ENCODE measurements at regions not wholly inside any gene's neighbourhood (a gene's known extent, or its start where the extent isn't known, plus 50 kb on each side); places are given as distances from the start of the nearest gene placed in this dataset.
A peak's percentile ranks its signal among the peaks of the same experiment; 100 is the strongest.

- Histone ChIP-seq H3K27me3 (ENCODE audit: control insufficient read depth, low read length) (no peaks in the 10 kb centered on the region), H4K20me1 (ENCODE audit: control insufficient read depth, insufficient read depth, low read depth, low read length) (no peaks in the 10 kb centered on the region), H3K9me2 (replicated peaks; ENCODE audit: control insufficient read depth, low read length) (no peaks in the 10 kb centered on the region), H3K4me1 (ENCODE audit: control insufficient read depth, low read length) (peaks cover 96% of the 10 kb centered on the region), H3K4me2 (ENCODE audit: low read length) (peak overlapping the region; percentile 73), H3F3A (ENCODE audit: control insufficient read depth, insufficient read depth) (peaks cover 22% of the 10 kb centered on the region), H3K4me3 (ENCODE audit: low read length) (peak overlapping the region; percentile 64), H3K9me3 (ENCODE audit: control insufficient read depth, insufficient read depth, low read length) (no peaks in the 10 kb centered on the region; the same call in 1 of the 2 replicates), H3K79me2 (ENCODE audit: control insufficient read depth, low read length) (no peaks in the 10 kb centered on the region), H3K27ac (ENCODE audit: low read depth, low read length) (peak overlapping the region; percentile 97), H3K36me3 (ENCODE audit: control insufficient read depth, low read length) (peaks cover 25% of the 10 kb centered on the region)
- TF ChIP-seq CTCF (IDR thresholded peaks at IDR 0.05; ENCODE audit: low read depth, low read length, poor library complexity, severe bottlenecking), result no peak
- TF ChIP-seq EZH2phosphoT487 (IDR thresholded peaks at IDR 0.05; ENCODE audit: borderline replicate concordance, low read length), result no peak
Observed at GRCh38 chr10:88107296-88108097, 244.1 kb downstream of the PTEN start.

- H4K20me1 ChIP-seq (ENCODE audit: control insufficient read depth, insufficient read depth, low read depth, low read length), result no peaks in the 10 kb centered on the region
- no peaks in the 10 kb centered on the region for H3K9me2 ChIP-seq (replicated peaks; ENCODE audit: control insufficient read depth, low read length)
- H3K4me3 ChIP-seq (ENCODE audit: low read length), result peak overlapping the region; percentile 64
- no peak for TF ChIP-seq EZH2phosphoT487 (IDR thresholded peaks at IDR 0.05; ENCODE audit: borderline replicate concordance, low read length)
- TF ChIP-seq CTCF (IDR thresholded peaks at IDR 0.05; ENCODE audit: low read depth, low read length, poor library complexity, severe bottlenecking), result peak; percentile 66
- H3F3A ChIP-seq (ENCODE audit: control insufficient read depth, insufficient read depth), result peaks cover 22% of the 10 kb centered on the region
- no peaks in the 10 kb centered on the region; the same call in 1 of the 2 replicates for H3K9me3 ChIP-seq (ENCODE audit: control insufficient read depth, insufficient read depth, low read length)
- H3K79me2 ChIP-seq (ENCODE audit: control insufficient read depth, low read length), result no peaks in the 10 kb centered on the region
- no peaks in the 10 kb centered on the region for H3K27me3 ChIP-seq (ENCODE audit: control insufficient read depth, low read length)
- peak overlapping the region; percentile 73 for H3K4me2 ChIP-seq (ENCODE audit: low read length)
- H3K27ac ChIP-seq (ENCODE audit: low read depth, low read length), result peak overlapping the region; percentile 97
- peaks cover 98% of the 10 kb centered on the region for H3K4me1 ChIP-seq (ENCODE audit: control insufficient read depth, low read length)
- peaks cover 29% of the 10 kb centered on the region for H3K36me3 ChIP-seq (ENCODE audit: control insufficient read depth, low read length)
Observed at GRCh38 chr10:88108115-88108610, 244.7 kb downstream of the PTEN start.

DNA sequence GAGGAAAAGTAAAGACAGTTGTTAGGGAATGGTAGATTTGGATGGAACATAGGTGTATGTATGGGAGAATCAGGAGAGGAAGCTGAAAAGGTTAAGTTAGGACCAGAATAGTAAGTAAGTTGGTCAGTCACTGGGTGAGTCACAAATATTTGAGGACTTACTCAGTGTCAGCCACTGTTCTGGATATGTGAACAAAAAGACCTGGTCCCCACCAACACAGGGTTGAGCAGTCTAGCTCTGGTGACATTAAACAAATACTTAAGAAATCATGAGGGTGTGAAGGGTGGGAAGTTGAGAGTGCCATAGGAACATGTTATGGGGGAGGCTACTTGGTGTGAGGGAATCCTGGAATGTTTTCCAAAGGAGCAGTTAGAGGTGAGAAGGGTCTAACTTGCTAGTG, 246.9 kb downstream of the PTEN start:
- TF ChIP-seq CTCF (IDR thresholded peaks at IDR 0.05; ENCODE audit: low read depth, low read length, poor library complexity, severe bottlenecking) (no peak), EZH2phosphoT487 (IDR thresholded peaks at IDR 0.05; ENCODE audit: borderline replicate concordance, low read length) (no peak)
- H3K27me3 ChIP-seq (ENCODE audit: control insufficient read depth, low read length), result no peaks in the 10 kb centered on the region
- H3F3A ChIP-seq (ENCODE audit: control insufficient read depth, insufficient read depth), result peaks cover 37% of the 10 kb centered on the region
- H3K4me3 ChIP-seq (ENCODE audit: low read length), result peak overlapping the region; percentile 4
- H3K79me2 ChIP-seq (ENCODE audit: control insufficient read depth, low read length), result no peaks in the 10 kb centered on the region
- H4K20me1 ChIP-seq (ENCODE audit: control insufficient read depth, insufficient read depth, low read depth, low read length), result no peaks in the 10 kb centered on the region
- H3K27ac ChIP-seq (ENCODE audit: low read depth, low read length), result peak overlapping the region; percentile 52
- H3K4me1 ChIP-seq (ENCODE audit: control insufficient read depth, low read length), result peaks cover 98% of the 10 kb centered on the region
- no peaks in the 10 kb centered on the region for H3K9me2 ChIP-seq (replicated peaks; ENCODE audit: control insufficient read depth, low read length)
- H3K36me3 ChIP-seq (ENCODE audit: control insufficient read depth, low read length), result peaks cover 26% of the 10 kb centered on the region
- no peaks in the 10 kb centered on the region; the same call in 1 of the 2 replicates for H3K9me3 ChIP-seq (ENCODE audit: control insufficient read depth, insufficient read depth, low read length)
- H3K4me2 ChIP-seq (ENCODE audit: low read length), result peak overlapping the region; percentile 46

Measured in DOHH2 (cell line).